ENCODE measurements at regions not wholly inside any gene's neighbourhood (a gene's known extent, or its start where the extent isn't known, plus 50 kb on each side); places are given as distances from the start of the nearest gene placed in this dataset.

DNA sequence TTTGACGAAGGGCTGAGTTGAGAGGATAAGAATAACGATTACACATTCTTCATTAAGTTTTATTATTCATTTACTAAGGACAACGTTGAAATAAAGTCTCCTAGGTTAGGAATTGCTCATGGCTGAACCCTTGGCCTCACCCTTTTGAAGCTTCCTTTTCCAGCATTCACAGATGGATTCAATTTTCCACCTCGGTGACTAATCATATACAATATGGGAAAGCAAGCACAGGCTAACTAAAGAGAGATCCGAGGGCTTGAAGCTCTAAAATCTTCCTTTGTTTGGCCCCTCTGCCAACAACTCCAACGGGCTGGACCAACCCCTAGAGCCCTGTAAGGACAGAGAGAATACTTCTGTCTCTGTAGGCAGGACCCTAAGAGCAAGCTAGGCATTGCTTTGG is 159.5 kb downstream of the SOD2 start:
- Histone ChIP-seq H4K8ac (replicated peaks; ENCODE audit: insufficient read length, low read depth, low read length) (no peak overlapping the region), H2BK120ac (ENCODE audit: low read depth, low read length, poor library complexity, severe bottlenecking) (no peak overlapping the region), H3K4me2 (ENCODE audit: insufficient read depth, insufficient read length, low read length) (no peak overlapping the region), H3K79me2 (ENCODE audit: insufficient read depth, low read length) (no peaks in the 10 kb centered on the region), H3K9me3 (ENCODE audit: control insufficient read depth, low read depth, low read length) (no peaks in the 10 kb centered on the region), H4K91ac (ENCODE audit: insufficient read length, low read depth, low read length) (no peak overlapping the region), H3K18ac (ENCODE audit: insufficient read length, low read depth, low read length) (no peak overlapping the region), H3K23me2 (ENCODE audit: insufficient read length, low read depth, low read length, poor library complexity, severe bottlenecking) (no peaks in the 10 kb centered on the region), H2BK5ac (ENCODE audit: insufficient read length, low read length) (no peak overlapping the region), H2BK20ac (ENCODE audit: low read depth, low read length, poor library complexity, severe bottlenecking) (no peak overlapping the region), H3K27ac (ENCODE audit: insufficient read length, low read depth, low read length) (no peak overlapping the region), H4K20me1 (ENCODE audit: control insufficient read depth, insufficient read depth, insufficient read length) (no peaks in the 10 kb centered on the region), H3T11ph (ENCODE audit: low read length) (no peak overlapping the region), H3K4ac (ENCODE audit: low read depth, low read length) (no peak overlapping the region), H3K14ac (ENCODE audit: insufficient read depth, low read length) (no peak overlapping the region), H3K27me3 (ENCODE audit: insufficient read depth, low read length) (no peaks in the 10 kb centered on the region; the same call in 1 of the 2 replicates), H3K79me1 (ENCODE audit: insufficient read depth, low read depth, low read length, poor library complexity, severe bottlenecking) (no peaks in the 10 kb centered on the region), H3K23ac (ENCODE audit: insufficient read length, low read depth, low read length) (no peak overlapping the region), H4K5ac (ENCODE audit: insufficient read length, low read depth, low read length) (no peak overlapping the region), H3K56ac (ENCODE audit: insufficient read length, low read depth, low read length) (no peak overlapping the region), H2BK12ac (ENCODE audit: insufficient read length, low read depth, low read length) (no peak overlapping the region), H3K4me1 (ENCODE audit: insufficient read depth, low read length) (no peaks in the 10 kb centered on the region), H2AK5ac (ENCODE audit: insufficient read length, low read length) (no peak overlapping the region), H3K9ac (ENCODE audit: extremely low read depth, insufficient read length, low read length) (no peak overlapping the region), H2AFZ (ENCODE audit: low read length) (no peak overlapping the region), H2BK15ac (ENCODE audit: low read depth, low read length) (no peak overlapping the region)
- no peaks in the 10 kb centered on the region for H3K36me3 Mint-ChIP-seq (ENCODE audit: insufficient read depth in 1 of 3, low read depth in 3 of 3)
- no peaks in the 10 kb centered on the region for H3K4me1 Mint-ChIP-seq
- peaks cover 17% of the 10 kb centered on the region for H3K27me3 Mint-ChIP-seq (ENCODE audit: low read depth)
- TF ChIP-seq, protein P1, sequence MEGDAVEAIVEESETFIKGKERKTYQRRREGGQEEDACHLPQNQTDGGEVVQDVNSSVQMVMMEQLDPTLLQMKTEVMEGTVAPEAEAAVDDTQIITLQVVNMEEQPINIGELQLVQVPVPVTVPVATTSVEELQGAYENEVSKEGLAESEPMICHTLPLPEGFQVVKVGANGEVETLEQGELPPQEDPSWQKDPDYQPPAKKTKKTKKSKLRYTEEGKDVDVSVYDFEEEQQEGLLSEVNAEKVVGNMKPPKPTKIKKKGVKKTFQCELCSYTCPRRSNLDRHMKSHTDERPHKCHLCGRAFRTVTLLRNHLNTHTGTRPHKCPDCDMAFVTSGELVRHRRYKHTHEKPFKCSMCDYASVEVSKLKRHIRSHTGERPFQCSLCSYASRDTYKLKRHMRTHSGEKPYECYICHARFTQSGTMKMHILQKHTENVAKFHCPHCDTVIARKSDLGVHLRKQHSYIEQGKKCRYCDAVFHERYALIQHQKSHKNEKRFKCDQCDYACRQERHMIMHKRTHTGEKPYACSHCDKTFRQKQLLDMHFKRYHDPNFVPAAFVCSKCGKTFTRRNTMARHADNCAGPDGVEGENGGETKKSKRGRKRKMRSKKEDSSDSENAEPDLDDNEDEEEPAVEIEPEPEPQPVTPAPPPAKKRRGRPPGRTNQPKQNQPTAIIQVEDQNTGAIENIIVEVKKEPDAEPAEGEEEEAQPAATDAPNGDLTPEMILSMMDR (conservative IDR thresholded peaks at IDR 0.05), result no peak
- H3K27ac Mint-ChIP-seq, result no peak overlapping the region
- no CpG with 5 or more reads among the region's 6 CpGs for WGBS (ENCODE audit: extremely low coverage, insufficient read length, low lambda C conversion rate)
- DNase-seq, result no peak
- peaks cover 0 to 3% of the 10 kb centered on the region in 2 experiments; a peak in 1 of 5 replicates for H3K9me3 Mint-ChIP-seq
- H3K4me3 Mint-ChIP-seq, result no peak overlapping the region

Measured in H9 (cell line).